ENCODE measurements at regions not wholly inside any gene's neighbourhood (a gene's known extent, or its start where the extent isn't known, plus 50 kb on each side); places are given as distances from the start of the nearest gene placed in this dataset.
"Not testable (repeated sequence)": the region's sequence is repeated elsewhere in the genome, so short reads cannot be mapped to it uniquely, and the experiment has no call there.

GRCh38 chr4:183008492-183008891 is 90.6 kb upstream of the WWC2 start:
- no peak overlapping the region for H3K27ac Mint-ChIP-seq
- peaks cover 0 to 8% (median 7%) of the 10 kb centered on the region in 3 donors for H3K9me3 Mint-ChIP-seq
- H3K27me3 Mint-ChIP-seq: peaks cover 3% of the 10 kb centered on the region
- no peaks in the 10 kb centered on the region for H3K4me1 Mint-ChIP-seq
- no peak overlapping the region for H3K4me3 Mint-ChIP-seq
- H3K36me3 Mint-ChIP-seq: no peaks in the 10 kb centered on the region

DNA sequence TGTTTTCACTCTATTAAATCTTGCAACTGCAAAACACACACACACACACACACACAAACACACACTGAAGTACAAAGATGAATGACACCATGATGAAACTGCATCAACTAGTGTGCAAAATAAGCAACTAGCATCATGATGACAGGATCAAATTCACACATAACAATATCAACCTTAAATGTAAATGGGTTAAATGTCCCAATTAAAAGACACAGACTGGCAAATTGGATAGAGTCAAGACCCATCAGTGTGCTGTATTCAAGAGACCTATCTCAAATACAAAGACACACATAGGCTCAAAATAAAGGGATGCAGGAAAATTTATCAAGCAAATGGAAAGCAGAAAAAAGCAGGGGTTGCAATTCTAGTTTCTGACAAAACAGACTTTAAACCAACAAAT is 87.2 kb upstream of the DCTD start:
- H3K4me3 Mint-ChIP-seq, H3K27me3 Mint-ChIP-seq, H3K27ac Mint-ChIP-seq, H3K36me3 Mint-ChIP-seq, H3K4me1 Mint-ChIP-seq: not testable (repeated sequence)
- H3K9me3 Mint-ChIP-seq: peaks cover 0 to 12% (median 8%) of the 10 kb centered on the region in 3 donors

DNA sequence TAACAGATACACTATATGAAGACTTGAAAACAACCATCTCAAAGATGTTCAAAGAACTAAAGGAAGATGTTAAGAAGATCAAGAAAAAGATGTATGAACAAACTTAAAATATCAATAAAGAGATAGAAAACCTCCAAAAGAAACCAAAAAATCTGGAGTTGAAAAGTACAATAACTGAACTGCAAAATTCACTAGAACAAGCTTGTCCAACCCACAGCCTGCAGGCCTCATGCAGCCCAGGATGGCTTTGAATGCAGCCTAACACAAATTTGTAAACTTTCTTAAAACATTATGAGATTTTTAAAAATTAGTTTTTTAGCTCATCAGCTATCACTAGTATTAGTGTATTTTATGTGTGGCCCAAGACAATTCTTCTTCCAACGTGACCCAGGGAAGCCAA is 77.0 kb upstream of the DCTD start:
- Mint-ChIP-seq H3K36me3 (no peaks in the 10 kb centered on the region), H3K4me1 (no peaks in the 10 kb centered on the region), H3K27ac (no peak overlapping the region), H3K9me3 (peaks cover 7 to 31% (median 16%) of the 10 kb centered on the region in 3 donors), H3K27me3 (peaks cover 2% of the 10 kb centered on the region), H3K4me3 (no peak overlapping the region)

DNA sequence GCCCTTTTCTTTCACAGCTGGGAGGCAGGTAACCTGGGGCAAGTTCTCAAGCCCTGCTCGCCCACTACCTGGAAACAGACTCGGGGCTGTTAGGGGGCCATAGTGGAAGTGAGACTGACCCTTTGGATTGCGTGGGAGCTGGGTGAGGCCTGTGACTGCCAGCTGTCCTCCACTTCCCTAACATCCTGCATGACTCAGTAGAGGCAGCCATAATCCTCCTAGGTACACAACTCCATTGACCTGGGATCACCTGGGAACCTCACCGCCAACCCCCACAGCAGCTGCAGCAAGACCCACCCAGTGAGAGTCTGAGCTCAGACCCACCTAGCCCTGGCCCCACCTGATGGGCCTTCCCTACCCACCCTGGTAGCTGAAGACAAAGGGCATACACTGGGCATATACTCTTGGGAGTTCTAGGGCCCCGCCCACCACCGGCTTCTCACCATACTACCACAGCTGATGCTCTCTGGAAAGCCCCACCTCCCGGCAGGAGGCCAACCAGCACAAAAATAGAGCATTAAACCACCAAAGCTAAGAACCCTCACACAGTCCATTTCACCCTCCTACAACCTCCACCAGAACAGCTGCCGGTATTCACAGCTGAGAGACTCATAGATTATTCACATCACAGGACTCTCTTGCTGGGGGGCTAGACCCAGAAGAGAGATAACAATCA is 61.1 kb upstream of the DCTD start:
- H3K9me3 Mint-ChIP-seq: peaks cover 0 to 5% (median 3%) of the 10 kb centered on the region in 3 donors
- peaks cover 0 to 4% (median 0%) of the 10 kb centered on the region in 3 donors for H3K4me1 Mint-ChIP-seq
- peaks cover 8% of the 10 kb centered on the region for H3K27me3 Mint-ChIP-seq
- H3K4me3 Mint-ChIP-seq: no peak overlapping the region
- no peaks in the 10 kb centered on the region for H3K36me3 Mint-ChIP-seq
- peak overlapping the region in 1 of 3 donors; percentile 47 for H3K27ac Mint-ChIP-seq

DNA sequence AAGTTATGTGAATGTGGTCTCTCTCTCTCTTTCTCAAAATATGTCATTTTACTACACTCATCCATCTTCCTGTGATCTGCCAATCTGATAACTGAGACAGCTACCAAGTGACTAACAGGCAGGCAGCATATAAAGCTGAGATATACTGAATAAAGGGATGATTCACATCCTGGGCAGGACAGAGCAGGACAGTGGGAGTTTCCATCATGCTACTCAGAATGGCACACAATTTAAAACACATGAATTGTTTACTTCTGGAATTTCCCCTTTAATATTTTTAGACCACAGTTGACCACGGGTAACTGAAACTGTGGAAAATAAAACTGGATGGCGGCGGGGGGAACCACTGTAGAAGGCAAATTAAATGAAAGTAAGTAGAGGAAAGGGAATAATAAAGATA is 58.6 kb upstream of the DCTD start:
- Mint-ChIP-seq H3K9me3 (peaks cover 0 to 5% (median 0%) of the 10 kb centered on the region in 3 donors), H3K27me3 (peaks cover 10% of the 10 kb centered on the region), H3K4me1 (peaks cover 0 to 4% (median 0%) of the 10 kb centered on the region in 3 donors), H3K27ac (peak overlapping the region in 1 of 3 donors; percentile 80), H3K4me3 (peak overlapping the region in 1 of 4 donors; percentile 42), H3K36me3 (no peaks in the 10 kb centered on the region)

DNA sequence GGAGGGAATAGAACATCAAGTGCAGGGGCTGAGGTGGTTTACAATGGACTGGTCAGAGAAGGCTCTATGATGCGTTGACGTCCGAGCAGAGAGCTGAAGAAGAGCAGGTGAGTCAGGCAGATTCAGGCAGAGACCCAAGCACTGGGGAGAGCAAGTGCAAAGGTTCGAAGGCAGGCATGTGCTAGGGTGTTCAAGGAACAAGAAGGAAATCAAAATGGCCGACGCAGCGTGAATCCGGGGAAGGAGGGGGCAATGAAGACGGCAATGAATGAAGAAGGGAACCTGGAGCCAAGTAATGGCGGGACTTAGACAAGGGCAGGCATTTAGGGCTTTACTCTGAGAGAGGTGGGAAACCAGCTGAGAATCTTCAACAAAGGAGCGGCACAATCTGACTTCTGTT is 56.8 kb upstream of the DCTD start:
- H3K36me3 Mint-ChIP-seq: no peaks in the 10 kb centered on the region
- H3K27me3 Mint-ChIP-seq: peaks cover 18% of the 10 kb centered on the region
- no peak overlapping the region for H3K27ac Mint-ChIP-seq
- no peak overlapping the region for H3K4me3 Mint-ChIP-seq
- peaks cover 0 to 4% (median 0%) of the 10 kb centered on the region in 3 donors for H3K4me1 Mint-ChIP-seq
- H3K9me3 Mint-ChIP-seq: peaks cover 0 to 5% (median 0%) of the 10 kb centered on the region in 3 donors

GRCh38 chr4:182973511-182973911 is 56.3 kb upstream of the DCTD start:
- Mint-ChIP-seq H3K27ac (no peak overlapping the region), H3K4me1 (peaks cover 0 to under 1% (median 0%) of the 10 kb centered on the region in 3 donors), H3K9me3 (peaks cover 0 to 5% (median under 1%) of the 10 kb centered on the region in 3 donors), H3K4me3 (no peak overlapping the region), H3K27me3 (peaks cover 20% of the 10 kb centered on the region), H3K36me3 (no peaks in the 10 kb centered on the region)

DNA sequence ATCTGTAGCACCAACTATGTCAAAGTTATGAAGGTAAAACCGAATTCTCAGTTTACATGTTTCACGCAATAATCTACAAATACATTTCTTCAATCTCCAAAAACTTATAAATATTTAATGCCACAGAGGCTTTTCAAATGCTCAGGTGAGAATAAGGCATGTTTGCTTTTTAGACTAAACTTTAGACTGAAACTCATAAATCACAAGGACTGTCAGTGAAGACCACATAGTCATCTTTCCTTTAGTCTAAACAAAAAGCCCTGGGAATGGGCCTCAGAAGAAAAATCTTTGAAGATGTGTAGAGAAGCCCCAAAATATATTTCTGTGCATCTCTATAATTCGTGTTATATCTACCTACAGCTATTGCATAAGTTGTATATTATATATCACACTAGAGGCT is 54.5 kb upstream of the DCTD start:
- no peaks in the 10 kb centered on the region for H3K4me1 Mint-ChIP-seq
- H3K36me3 Mint-ChIP-seq: no peaks in the 10 kb centered on the region
- H3K27me3 Mint-ChIP-seq: peaks cover 23% of the 10 kb centered on the region
- H3K4me3 Mint-ChIP-seq: no peak overlapping the region
- peaks cover 2 to 6% (median 3%) of the 10 kb centered on the region in 3 donors for H3K9me3 Mint-ChIP-seq
- no peak overlapping the region for H3K27ac Mint-ChIP-seq

- no peaks in the 10 kb centered on the region for H3K36me3 Mint-ChIP-seq
- no peaks in the 10 kb centered on the region for H3K4me1 Mint-ChIP-seq
- H3K9me3 Mint-ChIP-seq: peaks cover 2 to 6% (median 3%) of the 10 kb centered on the region in 3 donors
- H3K27me3 Mint-ChIP-seq: peaks cover 20% of the 10 kb centered on the region
- no peak overlapping the region for H3K4me3 Mint-ChIP-seq
- H3K27ac Mint-ChIP-seq: no peak overlapping the region
These were observed 52.6 kb upstream of the DCTD start for GRCh38 chr4:182969651-182970279.

- no peaks in the 10 kb centered on the region for H3K4me1 Mint-ChIP-seq
- no peak overlapping the region for H3K4me3 Mint-ChIP-seq
- peaks cover 24% of the 10 kb centered on the region for H3K27me3 Mint-ChIP-seq
- no peak overlapping the region for H3K27ac Mint-ChIP-seq
- no peaks in the 10 kb centered on the region for H3K36me3 Mint-ChIP-seq
- peaks cover 4 to 6% (median 5%) of the 10 kb centered on the region in 3 donors for H3K9me3 Mint-ChIP-seq
These were observed 51.9 kb upstream of the DCTD start for GRCh38 chr4:182968917-182969650.

- peaks cover 4 to 6% (median 5%) of the 10 kb centered on the region in 3 donors for H3K9me3 Mint-ChIP-seq
- no peaks in the 10 kb centered on the region for H3K36me3 Mint-ChIP-seq
These were observed 50.2 kb upstream of the DCTD start for GRCh38 chr4:182967403-182967802.

More at GRCh38 chr4:182967403-182967802, 50.2 kb upstream of the DCTD start:
- Mint-ChIP-seq H3K4me3 (no peak overlapping the region), H3K4me1 (no peaks in the 10 kb centered on the region), H3K27me3 (peaks cover 23% of the 10 kb centered on the region), H3K27ac (no peak overlapping the region)
